H9 (cell line): ENCODE measurements at regions not wholly inside any gene's neighbourhood (a gene's known extent, or its start where the extent isn't known, plus 50 kb on each side); places are given as distances from the start of the nearest gene placed in this dataset.

Source experiments
- DNase-seq: peaks from one replicate; pipeline ENCODE4 v3.0.0-alpha.2; 2017
- H2AFZ ChIP-seq: one replicate; pipeline ENCODE4 v1.6.1; 2013; ENCODE audit warnings: mild to moderate bottlenecking, low read length, control low read depth, moderate library complexity
- H2AK5ac ChIP-seq: 2 replicates; pipeline ENCODE4 v1.6.1; 2013; ENCODE audit warnings: low read length, control low read depth, mixed read lengths; ENCODE audit not compliant: insufficient read length
- H2BK120ac ChIP-seq: one replicate; pipeline ENCODE4 v1.6.1; 2013; ENCODE audit warnings: low read depth, mild to moderate bottlenecking, low read length, control low read depth, inconsistent platforms; ENCODE audit not compliant: poor library complexity, severe bottlenecking
- H2BK12ac ChIP-seq: 2 replicates; pipeline ENCODE4 v1.6.1; 2013; ENCODE audit warnings: low read length, control low read depth, mixed read lengths, low read depth; ENCODE audit not compliant: insufficient read length
- H2BK15ac ChIP-seq: 2 replicates; pipeline ENCODE4 v1.6.1; 2013; ENCODE audit warnings: low read depth, low read length, control low read depth
- H2BK20ac ChIP-seq: one replicate; pipeline ENCODE4 v1.6.1; 2013; ENCODE audit warnings: low read depth, mild to moderate bottlenecking, low read length, control low read depth, inconsistent platforms; ENCODE audit not compliant: poor library complexity, severe bottlenecking
- H2BK5ac ChIP-seq: 2 replicates; pipeline ENCODE4 v1.6.1; 2013; ENCODE audit warnings: low read length, control low read depth, mixed read lengths; ENCODE audit not compliant: insufficient read length
- H3K14ac ChIP-seq: 2 replicates; pipeline ENCODE4 v1.6.1; 2013; ENCODE audit warnings: low read length, control low read depth; ENCODE audit not compliant: insufficient read depth
- H3K18ac ChIP-seq: 2 replicates; pipeline ENCODE4 v1.6.1; 2013; ENCODE audit warnings: low read depth, mild to moderate bottlenecking, mixed read lengths, low read length, control low read depth; ENCODE audit not compliant: insufficient read length
- H3K23ac ChIP-seq: 2 replicates; pipeline ENCODE4 v1.6.1; 2013; ENCODE audit warnings: low read length, control low read depth, mixed read lengths, low read depth; ENCODE audit not compliant: insufficient read length
- H3K23me2 ChIP-seq: 2 replicates; pipeline ENCODE4 v1.6.1; 2013; ENCODE audit warnings: low read depth, mild to moderate bottlenecking, mixed read lengths, low read length, control low read depth; ENCODE audit not compliant: insufficient read length, poor library complexity, severe bottlenecking
- H3K27ac ChIP-seq: 2 replicates; pipeline ENCODE4 v1.5.1; 2013; ENCODE audit warnings: low read length, control low read depth, mixed read lengths, low read depth; ENCODE audit not compliant: insufficient read length
- H3K27me3 ChIP-seq: 2 replicates; pipeline ENCODE4 v1.6.1; 2013; ENCODE audit warnings: low read length, control low read depth, inconsistent platforms; ENCODE audit not compliant: insufficient read depth
- H3K4ac ChIP-seq: 2 replicates; pipeline ENCODE4 v1.6.1; 2013; ENCODE audit warnings: low read depth, mild to moderate bottlenecking, control low read depth, inconsistent platforms, low read length, moderate library complexity
- H3K4me1 ChIP-seq: 2 replicates; pipeline ENCODE4 v1.6.1; 2013; ENCODE audit warnings: low read length, control low read depth, inconsistent platforms; ENCODE audit not compliant: insufficient read depth
- H3K4me2 ChIP-seq: 2 replicates; pipeline ENCODE4 v1.6.1; 2013; ENCODE audit warnings: low read length, control low read depth, mixed read lengths; ENCODE audit not compliant: insufficient read length, insufficient read depth
- H3K56ac ChIP-seq: 2 replicates; pipeline ENCODE4 v1.6.1; 2013; ENCODE audit warnings: low read depth, mild to moderate bottlenecking, mixed read lengths, low read length, control low read depth; ENCODE audit not compliant: insufficient read length
- H3K79me1 ChIP-seq: 2 replicates; pipeline ENCODE4 v1.6.1; 2013; ENCODE audit warnings: low read depth, mild to moderate bottlenecking, moderate library complexity, low read length, control low read depth, inconsistent platforms; ENCODE audit not compliant: insufficient read depth, poor library complexity, severe bottlenecking
- H3K79me2 ChIP-seq: 2 replicates; pipeline ENCODE4 v1.6.1; 2013; ENCODE audit warnings: low read length, control low read depth, inconsistent platforms; ENCODE audit not compliant: insufficient read depth
- H3K9ac ChIP-seq: 2 replicates; pipeline ENCODE4 v1.6.1; 2013; ENCODE audit warnings: low read length, control low read depth, mixed read lengths; ENCODE audit not compliant: insufficient read length; ENCODE audit errors: extremely low read depth
- H3K9me3 ChIP-seq: one replicate; pipeline ENCODE4 v1.6.1; 2013; ENCODE audit warnings: low read depth, low read length, inconsistent platforms; ENCODE audit not compliant: control insufficient read depth
- H3T11ph ChIP-seq: one replicate; pipeline ENCODE4 v1.6.1; 2013; ENCODE audit warnings: mild to moderate bottlenecking, low read length, control low read depth, inconsistent platforms
- H4K20me1 ChIP-seq: one replicate; pipeline ENCODE4 v1.6.1; 2013; ENCODE audit not compliant: control insufficient read depth, insufficient read length, insufficient read depth
- H4K5ac ChIP-seq: 2 replicates; pipeline ENCODE4 v1.6.1; 2013; ENCODE audit warnings: low read depth, mild to moderate bottlenecking, mixed read lengths, low read length, control low read depth; ENCODE audit not compliant: insufficient read length
- H4K8ac ChIP-seq: replicated peaks from 2 replicates; pipeline ENCODE4 v1.6.1; 2013; ENCODE audit warnings: low read length, control low read depth, mixed read lengths, low read depth; ENCODE audit not compliant: insufficient read length
- H4K91ac ChIP-seq: 2 replicates; pipeline ENCODE4 v1.6.1; 2013; ENCODE audit warnings: low read depth, mild to moderate bottlenecking, moderate library complexity, mixed read lengths, low read length, control low read depth; ENCODE audit not compliant: insufficient read length
- H3K27ac Mint-ChIP-seq, 3 experiments: 2 replicates in 2 of 3; 3 replicates in 1 of 3; pipeline ENCODE4 v1.8.0; 2020 to 2021; ENCODE audit warnings: mixed read lengths in 3 of 3, mild to moderate bottlenecking in 1 of 3, moderate library complexity in 1 of 3
- H3K27me3 Mint-ChIP-seq: 2 replicates; pipeline ENCODE4 v1.8.0; 2021; ENCODE audit warnings: low read depth, mild to moderate bottlenecking, moderate library complexity, mixed read lengths
- H3K36me3 Mint-ChIP-seq, 3 experiments: 2 replicates in 2 of 3; 3 replicates in 1 of 3; pipeline ENCODE4 v1.8.0; 2020 to 2021; ENCODE audit warnings: low read depth in 3 of 3, mixed read lengths in 3 of 3; ENCODE audit not compliant: insufficient read depth in 1 of 3
- H3K4me1 Mint-ChIP-seq, 2 experiments: 2 replicates each; pipeline ENCODE4 v1.8.0; 2020; ENCODE audit warnings: mixed read lengths in 2 of 2
- H3K4me3 Mint-ChIP-seq, 2 experiments: 2 replicates in 1 of 2; 3 replicates in 1 of 2; pipeline ENCODE4 v1.8.0; 2020 to 2021; ENCODE audit warnings: mild to moderate bottlenecking in 2 of 2, mixed read lengths in 2 of 2, moderate library complexity in 1 of 2
- H3K9me3 Mint-ChIP-seq, 2 experiments: 2 replicates in 1 of 2; 3 replicates in 1 of 2; pipeline ENCODE4 v1.8.0; 2020; ENCODE audit warnings: mild to moderate bottlenecking in 2 of 2, mixed read lengths in 2 of 2, moderate library complexity in 1 of 2
- WGBS: extraction: QIAGEN DNeasy Blood & Tissue Kit; methylation state at CpG from one replicate; pipeline ENCODE4 v1.1.7; 2013; ENCODE audit warnings: missing lambda C conversion rate, low lambda C conversion rate, mixed read lengths; ENCODE audit not compliant: insufficient read length; ENCODE audit errors: extremely low coverage; 5-methylcytosine and 5-hydroxymethylcytosine counted together
- TF ChIP-seq, protein P1 (sequence below): fragments of 200-600 bp; sonication (generic); conservative IDR thresholded peaks from 3 replicates; pipeline ENCODE4 v1.8.0; 2021; ENCODE audit warnings: antibody characterized with exemption, mild to moderate bottlenecking

GRCh38 chr10:78585952-78586351 is 482.8 kb upstream of the ZMIZ1 start:
- Histone ChIP-seq H3K14ac (no peak overlapping the region), H4K5ac (no peak overlapping the region), H3K79me1 (no peaks in the 10 kb centered on the region), H3K23me2 (no peaks in the 10 kb centered on the region), H3K23ac (no peak overlapping the region), H4K91ac (no peak overlapping the region), H3K9ac (no peak overlapping the region), H3K9me3 (no peaks in the 10 kb centered on the region), H3K27me3 (no peaks in the 10 kb centered on the region), H3K27ac (no peak overlapping the region), H3K4me2 (no peak overlapping the region), H4K20me1 (no peaks in the 10 kb centered on the region), H3K18ac (no peak overlapping the region), H2BK5ac (no peak overlapping the region), H2AK5ac (no peak overlapping the region), H3K79me2 (no peaks in the 10 kb centered on the region), H2BK120ac (no peak overlapping the region), H3T11ph (no peak overlapping the region), H2BK20ac (no peak overlapping the region), H2BK15ac (no peak overlapping the region), H4K8ac (no peak overlapping the region), H3K56ac (no peak overlapping the region), H3K4ac (no peak overlapping the region), H3K4me1 (no peaks in the 10 kb centered on the region), H2BK12ac (no peak overlapping the region), H2AFZ (no peak overlapping the region)
- H3K4me3 Mint-ChIP-seq: no peak overlapping the region
- TF ChIP-seq, protein P1, sequence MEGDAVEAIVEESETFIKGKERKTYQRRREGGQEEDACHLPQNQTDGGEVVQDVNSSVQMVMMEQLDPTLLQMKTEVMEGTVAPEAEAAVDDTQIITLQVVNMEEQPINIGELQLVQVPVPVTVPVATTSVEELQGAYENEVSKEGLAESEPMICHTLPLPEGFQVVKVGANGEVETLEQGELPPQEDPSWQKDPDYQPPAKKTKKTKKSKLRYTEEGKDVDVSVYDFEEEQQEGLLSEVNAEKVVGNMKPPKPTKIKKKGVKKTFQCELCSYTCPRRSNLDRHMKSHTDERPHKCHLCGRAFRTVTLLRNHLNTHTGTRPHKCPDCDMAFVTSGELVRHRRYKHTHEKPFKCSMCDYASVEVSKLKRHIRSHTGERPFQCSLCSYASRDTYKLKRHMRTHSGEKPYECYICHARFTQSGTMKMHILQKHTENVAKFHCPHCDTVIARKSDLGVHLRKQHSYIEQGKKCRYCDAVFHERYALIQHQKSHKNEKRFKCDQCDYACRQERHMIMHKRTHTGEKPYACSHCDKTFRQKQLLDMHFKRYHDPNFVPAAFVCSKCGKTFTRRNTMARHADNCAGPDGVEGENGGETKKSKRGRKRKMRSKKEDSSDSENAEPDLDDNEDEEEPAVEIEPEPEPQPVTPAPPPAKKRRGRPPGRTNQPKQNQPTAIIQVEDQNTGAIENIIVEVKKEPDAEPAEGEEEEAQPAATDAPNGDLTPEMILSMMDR: no peak
- no peaks in the 10 kb centered on the region; a peak in 1 of 5 replicates for H3K9me3 Mint-ChIP-seq
- no peak overlapping the region for H3K27ac Mint-ChIP-seq
- no peak for DNase-seq
- peaks cover 3% of the 10 kb centered on the region; the same call in 1 of the 2 replicates for H3K27me3 Mint-ChIP-seq
- peaks cover 3 to 10% of the 10 kb centered on the region in 2 experiments; a peak in 3 of 4 replicates for H3K4me1 Mint-ChIP-seq
- H3K36me3 Mint-ChIP-seq: no peaks in the 10 kb centered on the region
- no CpG with 5 or more reads among the region's 4 CpGs for WGBS
